ENCODE measurements at regions not wholly inside any gene's neighbourhood (a gene's known extent, or its start where the extent isn't known, plus 50 kb on each side); places are given as distances from the start of the nearest gene placed in this dataset.
A peak's percentile ranks its signal among the peaks of the same experiment; 100 is the strongest.

- TF ChIP-seq EZH2phosphoT487 (IDR thresholded peaks at IDR 0.05; ENCODE audit: borderline replicate concordance, low read depth) = no peak
Observed at GRCh38 chr5:17021602-17021932, 85.5 kb upstream of the MYO10 start (continued).

- no peaks in the 10 kb centered on the region for H3K79me2 ChIP-seq (ENCODE audit: insufficient read depth)
- H3K27ac ChIP-seq (ENCODE audit: low read depth in 2 of 2, low read length in 1 of 2) = peak overlapping the region; percentile 54 to 56; a peak in 3 of 4 replicates
- no peaks in the 10 kb centered on the region for H4K20me1 ChIP-seq (ENCODE audit: insufficient read depth)
- TF ChIP-seq USF1 (IDR thresholded peaks at IDR 0.05; ENCODE audit: borderline replicate concordance, low read depth) (no peak), GABPA (IDR thresholded peaks at IDR 0.05; ENCODE audit: low read depth) (no peak), USF2 (IDR thresholded peaks at IDR 0.05; ENCODE audit: borderline replicate concordance, low read depth, low read length) (no peak), POLR2AphosphoS5 (IDR thresholded peaks at IDR 0.05; ENCODE audit: low read depth, low read length) (no peak), ZBTB33 (IDR thresholded peaks at IDR 0.05; ENCODE audit: borderline replicate concordance, low read depth) (no peak), NFIC (IDR thresholded peaks at IDR 0.05; ENCODE audit: borderline replicate concordance) (no peak), RFX5 (IDR thresholded peaks at IDR 0.05; ENCODE audit: low read length) (no peak), SIN3A (IDR thresholded peaks at IDR 0.05; ENCODE audit: borderline replicate concordance, low read depth, low read length) (no peak), NRF1 (IDR thresholded peaks at IDR 0.05; ENCODE audit: low read depth, low read length) (no peak), CHD2 (IDR thresholded peaks at IDR 0.05; ENCODE audit: low read length, partially characterized antibody) (no peak), TCF12 (IDR thresholded peaks at IDR 0.05) (no peak), YY1 (IDR thresholded peaks at IDR 0.05; ENCODE audit: low read depth) (no peak), RCOR1 (IDR thresholded peaks at IDR 0.05; ENCODE audit: low read length) (no peak), SMC3 (IDR thresholded peaks at IDR 0.05; ENCODE audit: low read depth, low read length) (no peak), TEAD4 (IDR thresholded peaks at IDR 0.05; ENCODE audit: borderline replicate concordance, insufficient read depth) (no peak), RAD21 (IDR thresholded peaks at IDR 0.05; ENCODE audit: low read length) (no peak), FOXM1 (IDR thresholded peaks at IDR 0.05; ENCODE audit: low read depth) (no peak)
- ChIA-PET CTCF (interaction anchor here (1.0 kb wide), 1 partner anchor 168 kb away, joined by 3 read pairs; no protein-coding TSS in a partner anchor), POLR2A (no interaction called here)
- H3K36me3 ChIP-seq (replicated peaks in 1 of 2; ENCODE audit: control insufficient read depth in 1 of 2, insufficient read depth in 2 of 2, low read length in 1 of 2) = no peaks in the 10 kb centered on the region
- H3K4me3 ChIP-seq (ENCODE audit: low read depth in 2 of 2, low read length in 1 of 2) = no peak overlapping the region
- H3K4me2 ChIP-seq = no peak overlapping the region
- no peak for DNase-seq
- peaks cover 14% of the 10 kb centered on the region for H3F3A ChIP-seq (replicated peaks; ENCODE audit: insufficient read depth)
- no peaks in the 10 kb centered on the region for H3K9me2 ChIP-seq
- no peaks in the 10 kb centered on the region for H3K9me3 ChIP-seq
- 97% methylated on average over 2 of the region's 2 CpGs for whole genome bisulfite sequencing (ENCODE audit: low lambda C conversion rate)
- H3K9ac ChIP-seq = no peak overlapping the region
- H3K27me3 ChIP-seq (ENCODE audit: insufficient read depth) = no peaks in the 10 kb centered on the region
- H2AFZ ChIP-seq (ENCODE audit: low read depth) = peak overlapping the region; percentile 50; the same call in 1 of the 2 replicates
- peaks cover 4 to 13% of the 10 kb centered on the region in 2 experiments for H3K4me1 ChIP-seq (ENCODE audit: control insufficient read depth in 1 of 2, insufficient read depth in 2 of 2, low read depth in 1 of 2, low read length in 1 of 2)
Observed at GRCh38 chr5:17022296-17022695, 86.2 kb upstream of the MYO10 start.

All from SK-N-SH (cell line).